ENCODE measurements at regions not wholly inside any gene's neighbourhood (a gene's known extent, or its start where the extent isn't known, plus 50 kb on each side); places are given as distances from the start of the nearest gene placed in this dataset.

- H3K9ac ChIP-seq (ENCODE audit: low read length), result no peak overlapping the region
- ATAC-seq (ENCODE audit: low read depth), result no peak
- DNase-seq, result no peak
- Mint-ChIP-seq H3K4me3 (no peak overlapping the region), H3K9me3 (ENCODE audit: insufficient read depth) (no peaks in the 10 kb centered on the region), H3K27ac (no peak overlapping the region), H3K4me1 (no peaks in the 10 kb centered on the region), H3K27me3 (no peaks in the 10 kb centered on the region)
- no peaks in the 10 kb centered on the region for H4K20me1 ChIP-seq (ENCODE audit: control insufficient read depth, insufficient read depth, low read length, poor library complexity, severe bottlenecking)
- CTCF ChIA-PET, result no interaction called here
- no peaks in the 10 kb centered on the region for H3K9me3 ChIP-seq (ENCODE audit: control extremely low read depth in 1 of 3, control insufficient read depth in 2 of 3, insufficient read depth in 1 of 3, low read length in 2 of 3)
- no peaks in the 10 kb centered on the region for H3K79me2 ChIP-seq (ENCODE audit: control insufficient read depth, insufficient read depth, low read length)
- POLR2A ChIA-PET, result interaction anchor here (0.5 kb wide), 1 partner anchor 9 kb away, joined by 3 read pairs; no protein-coding TSS in a partner anchor
- H2AFZ ChIP-seq (ENCODE audit: insufficient read depth, low read depth, low read length, poor library complexity, severe bottlenecking), result no peak overlapping the region
- intact Hi-C loops (cut with micrococcal nuclease), result no loop called here
- WGBS (ENCODE audit: insufficient coverage), result 83% methylated on average over 2 of the region's 2 CpGs
- H3K27me3 ChIP-seq (replicated peaks in 1 of 4; ENCODE audit: control extremely low read depth in 1 of 4, control insufficient read depth in 3 of 4, insufficient read depth in 4 of 4, low read length in 3 of 4), result no peaks in the 10 kb centered on the region
- no peak overlapping the region for H3K4me3 ChIP-seq (ENCODE audit: control extremely low read depth in 1 of 5, extremely low read depth in 1 of 5, insufficient read depth in 1 of 5, low read depth in 2 of 5, low read length in 4 of 5)
- no peaks in the 10 kb centered on the region for H3K36me3 ChIP-seq (replicated peaks in 1 of 2; ENCODE audit: control extremely low read depth in 1 of 2, control insufficient read depth in 1 of 2, extremely low read depth in 1 of 2, insufficient read depth in 2 of 2, low read length in 1 of 2)
- TF ChIP-seq CTCF (IDR thresholded peaks at IDR 0.05) (no peak), EZH2 (IDR thresholded peaks at IDR 0.05; ENCODE audit: borderline replicate concordance, insufficient read depth, low read depth, low read length, poor library complexity, severe bottlenecking) (no peak)
- no peak overlapping the region for H3K27ac ChIP-seq (ENCODE audit: low read length in 2 of 2)
- H3K4me1 ChIP-seq (ENCODE audit: control insufficient read depth in 2 of 2, insufficient read depth in 2 of 2, low read length in 2 of 2), result no peaks in the 10 kb centered on the region
- H3K4me2 ChIP-seq (replicated peaks; ENCODE audit: low read depth, low read length, poor library complexity, severe bottlenecking), result no peak overlapping the region
These were observed 89.8 kb upstream of the SMIM23 start for GRCh38 chr5:171695804-171696203.

GRCh38 chr5:171697221-171698102 lies 88.2 kb upstream of the SMIM23 start:
- no peak for DNase-seq
- POLR2A ChIA-PET, result no interaction called here
- Histone ChIP-seq H3K27ac (ENCODE audit: low read length in 2 of 2) (no peak overlapping the region), H4K20me1 (ENCODE audit: control insufficient read depth, insufficient read depth, low read length, poor library complexity, severe bottlenecking) (no peaks in the 10 kb centered on the region), H3K9ac (ENCODE audit: low read length) (no peak overlapping the region), H3K79me2 (ENCODE audit: control insufficient read depth, insufficient read depth, low read length) (no peaks in the 10 kb centered on the region), H3K9me3 (ENCODE audit: control extremely low read depth in 1 of 3, control insufficient read depth in 2 of 3, insufficient read depth in 1 of 3, low read length in 2 of 3) (no peaks in the 10 kb centered on the region), H3K4me1 (ENCODE audit: control insufficient read depth in 2 of 2, insufficient read depth in 2 of 2, low read length in 2 of 2) (no peaks in the 10 kb centered on the region), H2AFZ (ENCODE audit: insufficient read depth, low read depth, low read length, poor library complexity, severe bottlenecking) (no peak overlapping the region), H3K27me3 (replicated peaks in 1 of 4; ENCODE audit: control extremely low read depth in 1 of 4, control insufficient read depth in 3 of 4, insufficient read depth in 4 of 4, low read length in 3 of 4) (no peaks in the 10 kb centered on the region), H3K4me2 (replicated peaks; ENCODE audit: low read depth, low read length, poor library complexity, severe bottlenecking) (no peak overlapping the region), H3K36me3 (replicated peaks in 1 of 2; ENCODE audit: control extremely low read depth in 1 of 2, control insufficient read depth in 1 of 2, extremely low read depth in 1 of 2, insufficient read depth in 2 of 2, low read length in 1 of 2) (no peaks in the 10 kb centered on the region), H3K4me3 (ENCODE audit: control extremely low read depth in 1 of 5, extremely low read depth in 1 of 5, insufficient read depth in 1 of 5, low read depth in 2 of 5, low read length in 4 of 5) (no peak overlapping the region)
- WGBS (ENCODE audit: insufficient coverage), result 95% methylated on average over 16 of the region's 18 CpGs
- Mint-ChIP-seq H3K4me3 (no peak overlapping the region), H3K27me3 (no peaks in the 10 kb centered on the region), H3K27ac (no peak overlapping the region), H3K9me3 (ENCODE audit: insufficient read depth) (no peaks in the 10 kb centered on the region), H3K4me1 (no peaks in the 10 kb centered on the region)
- CTCF ChIA-PET, result no interaction called here
- intact Hi-C loops (cut with micrococcal nuclease), result no loop called here
- TF ChIP-seq CTCF (IDR thresholded peaks at IDR 0.05), result no peak
- no peak for TF ChIP-seq EZH2 (IDR thresholded peaks at IDR 0.05; ENCODE audit: borderline replicate concordance, insufficient read depth, low read depth, low read length, poor library complexity, severe bottlenecking)
- no peak for ATAC-seq (ENCODE audit: low read depth)
